Gastrocnemius medialis (tissue), 4 donors: ENCODE measurements at regions not wholly inside any gene's neighbourhood (a gene's known extent, or its start where the extent isn't known, plus 50 kb on each side); places are given as distances from the start of the nearest gene placed in this dataset.

Experiments used
- ATAC-seq, 2 donors: fragments of 150-250 bp; one replicate each; pipeline ENCODE4 v1.9.1; 2016
- DNase-seq, 2 donors: peaks; one replicate each; pipeline ENCODE4 v3.0.0-alpha.2; 2019
- H3K27ac ChIP-seq, 4 donors: fragments of 200-600 bp; sonication (generic); 1 replicate in 1 of 4; 2 replicates in 3 of 4; pipeline ENCODE4 v1.5.1; 2016 to 2018; ENCODE audit warnings: mild to moderate bottlenecking in 2 of 4, moderate library complexity in 1 of 4
- H3K27me3 ChIP-seq, 3 donors: fragments of 200-600 bp; sonication (generic) in 2 of 3; 1 replicate in 1 of 3; 2 replicates in 2 of 3; pipeline versions ENCODE4 v1.5.1 to v1.6.0; 2016 to 2019; ENCODE audit warnings: mild to moderate bottlenecking in 1 of 3, moderate library complexity in 1 of 3
- H3K36me3 ChIP-seq, 2 donors: fragments of 200-600 bp; sonication (generic) in 1 of 2; one replicate each; pipeline ENCODE4 v1.5.1; 2017 to 2018
- H3K4me1 ChIP-seq, 2 donors: fragments of 200-600 bp; sonication (generic) in 1 of 2; one replicate each; pipeline ENCODE4 v1.5.1; 2016 to 2017; ENCODE audit warnings: mild to moderate bottlenecking in 2 of 2
- H3K4me3 ChIP-seq, 4 donors: fragments of 200-600 bp; sonication (generic) in 3 of 4; 1 replicate in 1 of 4; 2 replicates in 3 of 4; pipeline ENCODE4 v1.5.1; 2016 to 2019; ENCODE audit warnings: mild to moderate bottlenecking in 2 of 4
- H3K9me3 ChIP-seq, 3 donors: fragments of 200-600 bp; sonication (generic) in 2 of 3; 1 replicate in 1 of 3; 2 replicates in 2 of 3; pipeline ENCODE4 v1.5.1; 2016 to 2019
- CTCF ChIP-seq, 5 experiments: fragments of 450-650 bp in 3 of 5; fragments of 200-600 bp in 2 of 5; sonication (generic) in 2 of 5; IDR thresholded peaks in 4 of 5; conservative IDR thresholded peaks in 1 of 5; 1 replicate in 4 of 5; 2 replicates in 1 of 5; pipeline ENCODE4 v1.5.1; 2016 to 2019; ENCODE audit warnings: antibody characterized with exemption in 5 of 5, mild to moderate bottlenecking in 3 of 5, moderate library complexity in 3 of 5
- POLR2A ChIP-seq, 2 donors: fragments of 450-650 bp; IDR thresholded peaks; one replicate each; pipeline ENCODE4 v1.6.1; 2017; ENCODE audit warnings: antibody characterized with exemption in 2 of 2, mild to moderate bottlenecking in 2 of 2, moderate library complexity in 2 of 2
- in situ Hi-C, 4 donors: fragments of 200-750 bp; cut with MboI; loops; one replicate each; pipeline versions ENCODE4 v1.15.0 to v1.8.0; 2017; ENCODE audit warnings: low sequenced_read_pairs in 4 of 4
- intact Hi-C: fragments of 100-400 bp; cut with DNase I; formaldehyde crosslinking; loops from one replicate; pipeline ENCODE4 v1.15.1; 2023; ENCODE audit warnings: low total_unique reads

- DNase-seq (no peak), ATAC-seq (no peak)
- Histone ChIP-seq H3K36me3 (no peaks in the 10 kb centered on the region), H3K9me3 (no peaks in the 10 kb centered on the region), H3K4me1 (no peaks in the 10 kb centered on the region), H3K27ac (no peak overlapping the region), H3K27me3 (no peaks in the 10 kb centered on the region), H3K4me3 (no peak overlapping the region)
- in situ Hi-C loops (no loop called here), intact Hi-C loops (no loop called here)
- no peak for TF ChIP-seq CTCF (IDR thresholded peaks at IDR 0.05 in 4 of 5, conservative IDR thresholded peaks at IDR 0.05 in 1 of 5)
- no peak for TF ChIP-seq POLR2A (IDR thresholded peaks at IDR 0.05)
Measured at GRCh38 chr12:67871231-67871630, 118.0 kb upstream of the IFNG-AS1 start.

- intact Hi-C loops (no loop called here), in situ Hi-C loops (no loop called here)
- DNase-seq (no peak), ATAC-seq (no peak)
- H3K36me3 ChIP-seq: no peaks in the 10 kb centered on the region
- no peak overlapping the region for H3K27ac ChIP-seq
- no peak overlapping the region for H3K4me3 ChIP-seq
- TF ChIP-seq POLR2A (IDR thresholded peaks at IDR 0.05) (no peak), CTCF (IDR thresholded peaks at IDR 0.05 in 4 of 5, conservative IDR thresholded peaks at IDR 0.05 in 1 of 5) (no peak)
- H3K27me3 ChIP-seq: no peaks in the 10 kb centered on the region
- H3K9me3 ChIP-seq: no peaks in the 10 kb centered on the region
- H3K4me1 ChIP-seq: no peaks in the 10 kb centered on the region
Measured at GRCh38 chr12:67873355-67873754, 115.9 kb upstream of the IFNG-AS1 start.

GRCh38 chr12:67876305-67876915 lies 112.8 kb upstream of the IFNG-AS1 start:
- H3K4me3 ChIP-seq: no peak overlapping the region
- no peak overlapping the region for H3K27ac ChIP-seq
- no peaks in the 10 kb centered on the region for H3K27me3 ChIP-seq
- in situ Hi-C loops (no loop called here), intact Hi-C loops (no loop called here)
- ATAC-seq: no peak
- TF ChIP-seq CTCF (IDR thresholded peaks at IDR 0.05 in 4 of 5, conservative IDR thresholded peaks at IDR 0.05 in 1 of 5) (no peak), POLR2A (IDR thresholded peaks at IDR 0.05) (no peak)
- H3K9me3 ChIP-seq: no peaks in the 10 kb centered on the region
- H3K36me3 ChIP-seq: no peaks in the 10 kb centered on the region
- H3K4me1 ChIP-seq: peaks cover 6 to 10% of the 10 kb centered on the region in 2 donors
- DNase-seq: no peak

GRCh38 chr12:67877727-67878126 lies 111.5 kb upstream of the IFNG-AS1 start:
- no peak overlapping the region for H3K27ac ChIP-seq
- DNase-seq: no peak
- no peak for ATAC-seq
- no peaks in the 10 kb centered on the region for H3K27me3 ChIP-seq
- H3K36me3 ChIP-seq: no peaks in the 10 kb centered on the region
- TF ChIP-seq CTCF (IDR thresholded peaks at IDR 0.05 in 4 of 5, conservative IDR thresholded peaks at IDR 0.05 in 1 of 5): no peak
- no peak for TF ChIP-seq POLR2A (IDR thresholded peaks at IDR 0.05)
- no peaks in the 10 kb centered on the region for H3K9me3 ChIP-seq
- no peak overlapping the region for H3K4me3 ChIP-seq
- peaks cover 6 to 18% of the 10 kb centered on the region in 2 donors for H3K4me1 ChIP-seq
- intact Hi-C loops (no loop called here), in situ Hi-C loops (no loop called here)

- no peak for ATAC-seq
Measured at GRCh38 chr12:67879937-67880336, 109.3 kb upstream of the IFNG-AS1 start.

More at GRCh38 chr12:67879937-67880336, 109.3 kb upstream of the IFNG-AS1 start:
- Histone ChIP-seq H3K36me3 (no peaks in the 10 kb centered on the region), H3K4me1 (peaks cover 17 to 35% of the 10 kb centered on the region in 2 donors), H3K9me3 (no peaks in the 10 kb centered on the region), H3K27ac (no peak overlapping the region), H3K27me3 (no peaks in the 10 kb centered on the region), H3K4me3 (no peak overlapping the region)
- no peak for DNase-seq
- TF ChIP-seq POLR2A (IDR thresholded peaks at IDR 0.05) (no peak), CTCF (IDR thresholded peaks at IDR 0.05 in 4 of 5, conservative IDR thresholded peaks at IDR 0.05 in 1 of 5) (no peak)
- in situ Hi-C loops (no loop called here), intact Hi-C loops (no loop called here)
